ENCODE measurements at regions not wholly inside any gene's neighbourhood (a gene's known extent, or its start where the extent isn't known, plus 50 kb on each side); places are given as distances from the start of the nearest gene placed in this dataset.

- POLR2A ChIA-PET: no interaction called here
- DNase-seq (peak; percentile 4), ATAC-seq (peak; percentile 39)
- Mint-ChIP-seq H3K9me3 (ENCODE audit: low read depth) (no peaks in the 10 kb centered on the region), H3K27me3 (peaks cover 2% of the 10 kb centered on the region), H3K27ac (no peak overlapping the region), H3K4me3 (no peak overlapping the region), H3K4me1 (no peaks in the 10 kb centered on the region), H3K36me3 (ENCODE audit: low read depth) (no peaks in the 10 kb centered on the region)
- CTCF ChIA-PET: no interaction called here
- intact Hi-C loops (cut with DNase I, micrococcal nuclease): loop anchor here in 1 of 2 experiments (10.0 kb wide), 1 partner anchor 50 kb away; no protein-coding TSS in a partner anchor
Observed at GRCh38 chr15:23514484-23514883, 51.0 kb upstream of the MKRN3 start.

- Mint-ChIP-seq H3K9me3 (ENCODE audit: low read depth) (no peaks in the 10 kb centered on the region), H3K4me3 (no peak overlapping the region), H3K36me3 (ENCODE audit: low read depth) (no peaks in the 10 kb centered on the region), H3K27me3 (no peaks in the 10 kb centered on the region), H3K4me1 (no peaks in the 10 kb centered on the region), H3K27ac (no peak overlapping the region)
- DNase-seq (no peak), ATAC-seq (no peak)
- POLR2A ChIA-PET: no interaction called here
- intact Hi-C loops (cut with DNase I, micrococcal nuclease): no loop called here
- CTCF ChIA-PET: no interaction called here
Observed at GRCh38 chr15:23506762-23507161, 58.7 kb upstream of the MKRN3 start.

- H3K36me3 Mint-ChIP-seq (ENCODE audit: low read depth): no peaks in the 10 kb centered on the region
- CTCF ChIA-PET: interaction anchor here (0.6 kb wide), 1 partner anchor 91 kb away, joined by 3 read pairs; no protein-coding TSS in a partner anchor
- intact Hi-C loops (cut with DNase I, micrococcal nuclease): no loop called here
- ATAC-seq: no peak
- POLR2A ChIA-PET: no interaction called here
- no peaks in the 10 kb centered on the region for H3K27me3 Mint-ChIP-seq
- H3K4me1 Mint-ChIP-seq: no peaks in the 10 kb centered on the region
- no peaks in the 10 kb centered on the region for H3K9me3 Mint-ChIP-seq (ENCODE audit: low read depth)
- no peak overlapping the region for H3K27ac Mint-ChIP-seq
- no peak overlapping the region for H3K4me3 Mint-ChIP-seq
- DNase-seq: no peak
Observed at GRCh38 chr15:23503980-23504379, 56.9 kb upstream of the GOLGA6L2 start.

GRCh38 chr15:23503576-23503975 lies 56.5 kb upstream of the GOLGA6L2 start:
- DNase-seq (no peak), ATAC-seq (no peak)
- Mint-ChIP-seq H3K4me1 (no peaks in the 10 kb centered on the region), H3K4me3 (no peak overlapping the region), H3K36me3 (ENCODE audit: low read depth) (no peaks in the 10 kb centered on the region), H3K27ac (no peak overlapping the region), H3K27me3 (no peaks in the 10 kb centered on the region), H3K9me3 (ENCODE audit: low read depth) (no peaks in the 10 kb centered on the region)
- intact Hi-C loops (cut with DNase I, micrococcal nuclease): no loop called here
- ChIA-PET POLR2A (no interaction called here), CTCF (no interaction called here)

GRCh38 chr15:23497710-23498111 lies 50.7 kb upstream of the GOLGA6L2 start:
- H3K27me3 Mint-ChIP-seq: no peaks in the 10 kb centered on the region
- intact Hi-C loops (cut with DNase I, micrococcal nuclease): no loop called here
- ChIA-PET POLR2A (no interaction called here), CTCF (no interaction called here)
- no peaks in the 10 kb centered on the region for H3K36me3 Mint-ChIP-seq (ENCODE audit: low read depth)
- H3K9me3 Mint-ChIP-seq (ENCODE audit: low read depth): peaks cover 2% of the 10 kb centered on the region
- DNase-seq (no peak), ATAC-seq (no peak)
- no peaks in the 10 kb centered on the region for H3K4me1 Mint-ChIP-seq
- no peak overlapping the region for H3K4me3 Mint-ChIP-seq
- no peak overlapping the region for H3K27ac Mint-ChIP-seq

Measured in activated CD4-positive, alpha-beta T cell treated with anti-CD3 and anti-CD28 coated beads for 36 hours (primary cell).